NB4 (cell line): ENCODE measurements at regions not wholly inside any gene's neighbourhood (a gene's known extent, or its start where the extent isn't known, plus 50 kb on each side); places are given as distances from the start of the nearest gene placed in this dataset.

Experiments used
- DNase-seq: peaks from one replicate; pipeline ENCODE4 v3.0.0; 2010; ENCODE audit warnings: low read depth
- H3K4me3 ChIP-seq: one replicate; pipeline ENCODE4 v1.5.1; 2011; ENCODE audit warnings: mild to moderate bottlenecking, low read depth, low read length, moderate library complexity
- CTCF ChIP-seq: IDR thresholded peaks from one replicate; pipeline ENCODE4 v1.5.1; 2012; ENCODE audit warnings: low read depth, low read length
- MAX ChIP-seq: IDR thresholded peaks from 2 replicates; pipeline ENCODE4 v1.6.1; 2011; ENCODE audit warnings: low read depth, low read length
- MYC ChIP-seq: IDR thresholded peaks from 2 replicates; pipeline ENCODE4 v1.6.1; 2011; ENCODE audit warnings: low read depth, low read length
- POLR2A ChIP-seq: IDR thresholded peaks from 2 replicates; pipeline ENCODE4 v1.6.1; 2011; ENCODE audit warnings: mild to moderate bottlenecking; ENCODE audit not compliant: insufficient read length; ENCODE audit errors: extremely low read depth

GRCh38 chr12:124445826-124446225, 121.6 kb downstream of the NCOR2 start:
- no peak for DNase-seq
- TF ChIP-seq MAX = no peak
- no peak for TF ChIP-seq POLR2A

GRCh38 chr12:124445121-124445718, 122.2 kb downstream of the NCOR2 start:
- no peak overlapping the region for H3K4me3 ChIP-seq
- no peak for TF ChIP-seq CTCF
- no peak for TF ChIP-seq MAX
- TF ChIP-seq POLR2A = no peak
- no peak for TF ChIP-seq MYC
- DNase-seq = no peak

More at GRCh38 chr12:124445826-124446225, 121.6 kb downstream of the NCOR2 start:
- H3K4me3 ChIP-seq = no peak overlapping the region

GRCh38 chr12:124443931-124444712, 123.3 kb downstream of the NCOR2 start:
- no peak overlapping the region for H3K4me3 ChIP-seq
- no peak for TF ChIP-seq POLR2A
- no peak for TF ChIP-seq MAX
- no peak for TF ChIP-seq CTCF
- no peak for TF ChIP-seq MYC
- no peak for DNase-seq

GRCh38 chr12:124442772-124443445, 124.5 kb downstream of the NCOR2 start:
- TF ChIP-seq MYC (no peak), POLR2A (no peak), CTCF (no peak), MAX (no peak)
- H3K4me3 ChIP-seq = no peak overlapping the region
- no peak for DNase-seq

GRCh38 chr12:124442281-124442680, 125.1 kb downstream of the NCOR2 start:
- TF ChIP-seq MAX (no peak), MYC (no peak), CTCF (no peak), POLR2A (no peak)
- no peak for DNase-seq

GRCh38 chr12:124441443-124442194, 125.8 kb downstream of the NCOR2 start:
- H3K4me3 ChIP-seq = no peak overlapping the region
- TF ChIP-seq MYC = no peak
- no peak for TF ChIP-seq POLR2A
- no peak for TF ChIP-seq CTCF
- no peak for TF ChIP-seq MAX
- DNase-seq = no peak

More at GRCh38 chr12:124442281-124442680, 125.1 kb downstream of the NCOR2 start:
- H3K4me3 ChIP-seq = no peak overlapping the region
